IMR-90 (cell line): ENCODE measurements at regions not wholly inside any gene's neighbourhood (a gene's known extent, or its start where the extent isn't known, plus 50 kb on each side); places are given as distances from the start of the nearest gene placed in this dataset.

ENCODE experiments used
- ATAC-seq: fragments of 200-7000 bp; cut with Tn5 transposase; 2 replicates; pipeline ENCODE4 v1.9.1; 2020; ENCODE audit warnings: low read depth, mild to moderate bottlenecking, moderate library complexity
- BruUV-seq: library from RNA; stranded (reverse); fragments of 400-500 nt; replicated peaks from 2 replicates; lab custom pipeline; 2021; lab: Mats Ljungman, UMichigan
- CTCF ChIA-PET: fragments of 300-600 bp; formaldehyde crosslinking; extraction: SDS; loops from one replicate; lab custom pipeline; 2021; ENCODE audit warnings: antibody characterized with exemption; lab: Yijun Ruan, JAX
- POLR2A ChIA-PET: fragments of 300-600 bp; sonication (Branson Sonifier 250); formaldehyde crosslinking; loops from one replicate; lab custom pipeline; 2022; ENCODE audit warnings: antibody characterized with exemption; ENCODE audit not compliant: unreplicated experiment; lab: Charles Lee
- DNase-seq: peaks from one replicate; pipeline ENCODE4 v3.0.0; 2013
- H2AFZ ChIP-seq: replicated peaks from 2 replicates; pipeline ENCODE3; 2013; ENCODE audit warnings: low read length, mild to moderate bottlenecking; ENCODE audit not compliant: poor library complexity
- H2AK5ac ChIP-seq: 2 replicates; pipeline ENCODE4 v1.6.1; 2013; ENCODE audit warnings: low read depth, low read length, inconsistent platforms
- H2AK9ac ChIP-seq: replicated peaks from 2 replicates; pipeline ENCODE3; 2013; ENCODE audit warnings: mild to moderate bottlenecking, low read depth, low read length, moderate library complexity; ENCODE audit not compliant: poor library complexity
- H2BK120ac ChIP-seq: 2 replicates; pipeline ENCODE4 v1.6.1; 2013; ENCODE audit warnings: low read depth, low read length, inconsistent platforms
- H2BK15ac ChIP-seq: 3 replicates; pipeline ENCODE4 v1.6.1; 2013; ENCODE audit warnings: low read depth, low read length, inconsistent platforms
- H2BK20ac ChIP-seq: 2 replicates; pipeline ENCODE4 v1.6.1; 2013; ENCODE audit warnings: low read depth, mild to moderate bottlenecking, inconsistent platforms, low read length, moderate library complexity
- H2BK5ac ChIP-seq: 2 replicates; pipeline ENCODE4 v1.6.1; 2013; ENCODE audit warnings: mild to moderate bottlenecking, low read depth, low read length, inconsistent platforms; ENCODE audit not compliant: poor library complexity, severe bottlenecking
- H3K14ac ChIP-seq: replicated peaks from 2 replicates; pipeline ENCODE4 v1.6.1; 2013; ENCODE audit warnings: low read depth, low read length, inconsistent platforms
- H3K18ac ChIP-seq: 2 replicates; pipeline ENCODE4 v1.6.1; 2013; ENCODE audit warnings: low read depth, low read length, control low read depth
- H3K23ac ChIP-seq: 2 replicates; pipeline ENCODE4 v1.6.1; 2013; ENCODE audit warnings: low read depth, low read length, inconsistent platforms
- H3K27ac ChIP-seq: 2 replicates; pipeline ENCODE4 v1.5.1; 2013; ENCODE audit warnings: mild to moderate bottlenecking, control low read depth, low read length; ENCODE audit not compliant: insufficient read depth
- H3K27me3 ChIP-seq: 2 replicates; pipeline ENCODE4 v1.6.1; 2013; ENCODE audit warnings: low read length; ENCODE audit not compliant: control insufficient read depth, insufficient read depth
- H3K36me3 ChIP-seq: 2 replicates; pipeline ENCODE4 v1.6.1; 2013; ENCODE audit warnings: low read length, mixed read lengths; ENCODE audit not compliant: control insufficient read depth, insufficient read depth
- H3K4ac ChIP-seq: 2 replicates; pipeline ENCODE4 v1.6.1; 2013; ENCODE audit warnings: low read depth, low read length, inconsistent platforms
- H3K4me1 ChIP-seq: 2 replicates; pipeline ENCODE4 v1.6.1; 2013; ENCODE audit warnings: low read length, mixed read lengths; ENCODE audit not compliant: control insufficient read depth, insufficient read depth
- H3K4me2 ChIP-seq: 2 replicates; pipeline ENCODE4 v1.6.1; 2013; ENCODE audit warnings: low read depth, mild to moderate bottlenecking, control low read depth, low read length, moderate library complexity
- H3K4me3 ChIP-seq: 2 replicates; pipeline ENCODE4 v1.5.1; 2013; ENCODE audit warnings: low read depth, mild to moderate bottlenecking, control low read depth, low read length, moderate library complexity; ENCODE audit not compliant: insufficient read depth
- H3K56ac ChIP-seq: 2 replicates; pipeline ENCODE4 v1.6.1; 2013; ENCODE audit warnings: low read length, inconsistent platforms; ENCODE audit not compliant: insufficient read depth; ENCODE audit errors: extremely low read depth
- H3K79me1 ChIP-seq, 2 experiments: 2 replicates each; pipeline ENCODE4 v1.6.1; 2013; ENCODE audit warnings: low read length in 2 of 2, inconsistent platforms in 1 of 2, low read depth in 1 of 2
- H3K9ac ChIP-seq: 2 replicates; pipeline ENCODE4 v1.6.1; 2013; ENCODE audit warnings: low read depth, low read length, control low read depth
- H3K9me1 ChIP-seq: 2 replicates; pipeline ENCODE4 v1.6.1; 2013; ENCODE audit warnings: low read length, inconsistent platforms; ENCODE audit not compliant: insufficient read depth
- H3K9me3 ChIP-seq: 2 replicates; pipeline ENCODE4 v1.6.1; 2013; ENCODE audit warnings: low read length; ENCODE audit not compliant: control insufficient read depth, insufficient read depth
- H4K20me1 ChIP-seq: 2 replicates; pipeline ENCODE4 v1.6.1; 2013; ENCODE audit warnings: low read length, inconsistent platforms; ENCODE audit not compliant: insufficient read depth
- H4K5ac ChIP-seq: 2 replicates; pipeline ENCODE4 v1.6.1; 2013; ENCODE audit warnings: mild to moderate bottlenecking, low read depth, low read length, control low read depth
- H4K8ac ChIP-seq, 2 experiments: 2 replicates each; pipeline ENCODE4 v1.6.1; 2013; ENCODE audit warnings: low read depth in 2 of 2, low read length in 2 of 2, control low read depth in 1 of 2, inconsistent platforms in 1 of 2
- H4K91ac ChIP-seq: 2 replicates; pipeline ENCODE4 v1.6.1; 2013; ENCODE audit warnings: low read depth, low read length, inconsistent platforms; ENCODE audit not compliant: insufficient read depth
- BHLHE40 ChIP-seq: fragments of 150-350 bp; IDR thresholded peaks from 2 replicates; pipeline ENCODE4 v1.6.1; 2016; ENCODE audit warnings: mild to moderate bottlenecking, low read depth, low read length
- CEBPB ChIP-seq: IDR thresholded peaks from 2 replicates; pipeline ENCODE4 v1.6.1; 2012; ENCODE audit warnings: low read depth, low read length, improper control_type of control experiment
- CTCF ChIP-seq: conservative IDR thresholded peaks from 2 replicates; pipeline ENCODE4 v1.5.1; 2012; ENCODE audit warnings: mild to moderate bottlenecking, low read depth, low read length, improper control_type of control experiment
- MAFK ChIP-seq: IDR thresholded peaks from 2 replicates; pipeline ENCODE4 v1.6.1; 2012; ENCODE audit warnings: low read depth, low read length, improper control_type of control experiment
- MAZ ChIP-seq: IDR thresholded peaks from 2 replicates; pipeline ENCODE4 v1.6.1; 2012; ENCODE audit warnings: low read depth, mild to moderate bottlenecking, low read length, improper control_type of control experiment, moderate library complexity, borderline replicate concordance
- NFE2L2 ChIP-seq: fragments of 150-350 bp; IDR thresholded peaks from 2 replicates; pipeline ENCODE4 v1.6.1; 2016; ENCODE audit warnings: low read depth, mild to moderate bottlenecking, low read length
- RCOR1 ChIP-seq: IDR thresholded peaks from 2 replicates; pipeline ENCODE4 v1.6.1; 2012; ENCODE audit warnings: mild to moderate bottlenecking, low read length, improper control_type of control experiment; ENCODE audit not compliant: insufficient replicate concordance
- RFX5 ChIP-seq: IDR thresholded peaks from 2 replicates; pipeline ENCODE4 v1.8.0; 2012; ENCODE audit warnings: low read depth, mild to moderate bottlenecking, low read length, moderate library complexity
- WGBS, 2 experiments: methylation state at CpG; one replicate each; pipeline versions ENCODE4 v1.1.5 to v1.1.7; 2013; ENCODE audit warnings: missing lambda C conversion rate in 2 of 2; ENCODE audit not compliant: insufficient read length in 1 of 2; ENCODE audit errors: extremely low coverage in 2 of 2; 5-methylcytosine and 5-hydroxymethylcytosine counted together
- dilution Hi-C: fragments of 300-500 bp; cut with HindIII; formaldehyde crosslinking; loops from one replicate; pipeline ENCODE4 v1.14.3; 2018; ENCODE audit warnings: low sequenced_read_pairs; ENCODE audit not compliant: unreplicated experiment
- in situ Hi-C: fragments of 300-500 bp; cut with MboI; formaldehyde crosslinking; loops from 3 replicates; pipeline ENCODE4 v1.14.3; 2019; ENCODE audit warnings: low sequenced_read_pairs, inconsistent platforms, mixed read lengths
- intact Hi-C: fragments of 100-400 bp; cut with micrococcal nuclease; formaldehyde crosslinking; loops from 2 replicates; pipeline ENCODE4 v1.10.0; 2022

DNA sequence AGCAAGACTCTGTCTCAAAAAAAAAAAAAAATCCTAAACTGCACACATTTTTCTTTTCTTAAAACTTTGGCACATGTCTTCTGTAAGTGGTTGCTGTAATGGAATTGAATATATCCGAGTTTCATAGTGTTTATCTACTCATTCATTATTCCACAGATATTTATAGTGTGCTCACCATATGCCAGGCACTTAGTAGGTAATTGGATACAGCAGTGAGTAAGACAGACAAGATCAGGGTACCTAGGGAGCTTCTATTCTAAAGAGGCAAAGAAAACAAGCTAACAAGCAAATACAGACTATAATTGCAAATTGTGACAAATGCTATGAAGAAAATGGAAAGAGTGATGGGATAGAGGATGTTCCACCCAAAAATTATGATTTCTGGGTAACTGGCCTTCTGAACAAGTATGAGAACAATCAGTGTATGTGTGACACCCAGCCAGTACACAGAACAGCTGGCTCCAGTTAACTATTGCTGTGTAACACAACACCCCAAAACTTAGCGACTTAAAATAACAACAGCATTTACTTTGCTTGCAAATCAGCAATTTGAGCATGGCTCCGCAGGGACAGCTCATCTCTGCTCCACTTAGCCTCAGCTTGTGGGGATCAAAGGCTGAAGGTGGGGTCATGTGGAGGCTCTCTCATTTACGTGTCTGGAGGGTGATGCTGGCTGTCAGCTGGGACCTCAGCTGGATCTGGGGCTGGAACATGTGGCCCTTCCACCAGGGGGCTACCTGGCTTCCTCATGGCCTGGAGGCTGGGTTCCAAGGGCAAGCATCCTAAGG lies 224.9 kb downstream of the INSIG2 start:
- Histone ChIP-seq H2AK5ac (no peak overlapping the region), H3K79me1 (no peaks in the 10 kb centered on the region), H4K5ac (no peak overlapping the region), H4K20me1 (no peaks in the 10 kb centered on the region), H3K14ac (no peak overlapping the region), H3K4me2 (no peak overlapping the region), H3K23ac (no peak overlapping the region), H3K27me3 (peaks cover 3% of the 10 kb centered on the region; the same call in 1 of the 2 replicates), H3K27ac (no peak overlapping the region), H2BK120ac (no peak overlapping the region), H3K4me3 (no peak overlapping the region), H3K18ac (no peak overlapping the region), H3K9me1 (no peaks in the 10 kb centered on the region), H3K4ac (no peak overlapping the region), H3K36me3 (no peaks in the 10 kb centered on the region), H2AK9ac (no peak overlapping the region), H3K9me3 (no peaks in the 10 kb centered on the region), H3K4me1 (no peaks in the 10 kb centered on the region), H3K56ac (no peak overlapping the region), H3K9ac (no peak overlapping the region), H2BK15ac (no peak overlapping the region), H4K8ac (no peak overlapping the region), H4K91ac (no peak overlapping the region), H2AFZ (no peak overlapping the region), H2BK20ac (no peak overlapping the region), H2BK5ac (no peak overlapping the region)
- TF ChIP-seq RCOR1 = no peak
- no peak for TF ChIP-seq RFX5
- no peak for TF ChIP-seq CTCF
- TF ChIP-seq BHLHE40 = no peak
- no peak for TF ChIP-seq MAZ
- no peak for TF ChIP-seq MAFK
- no peak for TF ChIP-seq NFE2L2
- no peak for TF ChIP-seq CEBPB
- POLR2A ChIA-PET = no interaction called here
- ATAC-seq (no peak), DNase-seq (no peak)
- dilution Hi-C loops (no loop called here), intact Hi-C loops (no loop called here), in situ Hi-C loops (no loop called here)
- no CpG with 5 or more reads among the region's 4 CpGs for WGBS, 2 experiments
- CTCF ChIA-PET = no interaction called here
- no TSS peak for BruUV-seq
